WTC11 (cell line): ENCODE measurements at regions not wholly inside any gene's neighbourhood (a gene's known extent, or its start where the extent isn't known, plus 50 kb on each side); places are given as distances from the start of the nearest gene placed in this dataset.

Source experiments
- ATAC-seq: fragments of 200-7000 bp; cut with Tn5 transposase; 2 replicates; pipeline ENCODE4 v1.10.0; 2021; ENCODE audit warnings: mild to moderate bottlenecking, moderate library complexity
- CTCF ChIA-PET: fragments of 300-600 bp; sonication (Branson Sonifier 250); formaldehyde crosslinking; loops from one replicate; lab custom pipeline; 2021; ENCODE audit warnings: antibody characterized with exemption; lab: Charles Lee
- POLR2A ChIA-PET: fragments of 350-600 bp; sonication (Branson Sonifier 250); formaldehyde crosslinking; loops from one replicate; lab custom pipeline; 2021; ENCODE audit warnings: antibody characterized with exemption; lab: Charles Lee
- DNase-seq: peaks from one replicate; pipeline ENCODE4 v3.0.0; 2021; ENCODE audit warnings: low spot score
- H3K27ac Mint-ChIP-seq: 2 replicates; pipeline ENCODE4 v1.8.0; 2021; ENCODE audit warnings: mixed read lengths
- H3K27me3 Mint-ChIP-seq: 2 replicates; pipeline ENCODE4 v1.8.0; 2021; ENCODE audit warnings: low read depth, mild to moderate bottlenecking, moderate library complexity, mixed read lengths
- H3K36me3 Mint-ChIP-seq: 2 replicates; pipeline ENCODE4 v1.8.0; 2021; ENCODE audit warnings: mixed read lengths
- H3K4me1 Mint-ChIP-seq: 2 replicates; pipeline ENCODE4 v1.8.0; 2022; ENCODE audit warnings: mixed read lengths
- H3K4me3 Mint-ChIP-seq: 2 replicates; pipeline ENCODE4 v1.8.0; 2021; ENCODE audit warnings: mild to moderate bottlenecking, moderate library complexity, mixed read lengths
- H3K9me3 Mint-ChIP-seq: 2 replicates; pipeline ENCODE4 v1.8.0; 2021; ENCODE audit warnings: mixed read lengths
- CDX4 ChIP-seq: fragments of 250-450 bp; sonication (Bioruptor Pico); IDR thresholded peaks from 2 replicates; pipeline ENCODE4 v1.9.0; 2021; ENCODE audit warnings: moderate library complexity, mild to moderate bottlenecking, inconsistent platforms, borderline replicate concordance
- E2F1 ChIP-seq: sonication (generic); formaldehyde crosslinking; IDR thresholded peaks from 2 replicates; pipeline ENCODE4 v1.8.0; 2022; ENCODE audit warnings: mild to moderate bottlenecking, missing genetic modification reagents
- E2F5 ChIP-seq: sonication (generic); formaldehyde crosslinking; IDR thresholded peaks from 2 replicates; pipeline ENCODE4 v1.8.1; 2022; ENCODE audit warnings: mild to moderate bottlenecking, moderate library complexity, missing genetic modification reagents
- FOXP4 ChIP-seq: sonication (generic); formaldehyde crosslinking; IDR thresholded peaks from 2 replicates; pipeline ENCODE4 v1.8.0; 2022; ENCODE audit warnings: mild to moderate bottlenecking, missing genetic modification reagents
- HMGXB4 ChIP-seq: sonication (generic); formaldehyde crosslinking; IDR thresholded peaks from 2 replicates; pipeline ENCODE4 v1.8.1; 2023; ENCODE audit warnings: mild to moderate bottlenecking, moderate library complexity, missing genetic modification reagents
- JUN ChIP-seq: sonication (generic); formaldehyde crosslinking; IDR thresholded peaks from 2 replicates; pipeline ENCODE4 v1.8.0; 2023; ENCODE audit warnings: mild to moderate bottlenecking, missing genetic modification reagents
- MAX ChIP-seq: sonication (generic); formaldehyde crosslinking; IDR thresholded peaks from 2 replicates; pipeline ENCODE4 v1.8.0; 2022; ENCODE audit warnings: mild to moderate bottlenecking, missing genetic modification reagents
- MYBL2 ChIP-seq: sonication (generic); formaldehyde crosslinking; IDR thresholded peaks from 2 replicates; pipeline ENCODE4 v1.8.1; 2023; ENCODE audit warnings: mild to moderate bottlenecking, moderate library complexity, missing genetic modification reagents
- NFYB ChIP-seq: sonication (generic); formaldehyde crosslinking; conservative IDR thresholded peaks from 2 replicates; pipeline ENCODE4 v1.8.0; 2022; ENCODE audit warnings: low read depth, missing genetic modification reagents
- PRRX2 ChIP-seq: fragments of 250-450 bp; sonication (Bioruptor Pico); IDR thresholded peaks from 2 replicates; pipeline ENCODE4 v1.8.0; 2021; ENCODE audit warnings: mild to moderate bottlenecking
- TCF7 ChIP-seq: sonication (generic); formaldehyde crosslinking; IDR thresholded peaks from 2 replicates; pipeline ENCODE4 v1.8.0; 2022; ENCODE audit warnings: mild to moderate bottlenecking, low read depth, missing genetic modification reagents, moderate library complexity
- USF2 ChIP-seq: sonication (generic); formaldehyde crosslinking; IDR thresholded peaks from 2 replicates; pipeline ENCODE4 v1.8.1; 2023; ENCODE audit warnings: mild to moderate bottlenecking, missing genetic modification reagents, moderate library complexity
- ZNF219 ChIP-seq: sonication (generic); formaldehyde crosslinking; IDR thresholded peaks from 2 replicates; pipeline ENCODE4 v1.8.0; 2023; ENCODE audit warnings: missing genetic modification reagents, mild to moderate bottlenecking, borderline replicate concordance
- TF ChIP-seq, protein P1 (sequence below): fragments of 250-450 bp; sonication (Bioruptor Pico); IDR thresholded peaks from 2 replicates; pipeline ENCODE4 v1.9.0; 2021; ENCODE audit warnings: mild to moderate bottlenecking
- TF ChIP-seq, protein P2 (sequence below): sonication (generic); formaldehyde crosslinking; IDR thresholded peaks from 2 replicates; pipeline ENCODE4 v1.8.1; 2023; ENCODE audit warnings: mild to moderate bottlenecking, missing genetic modification reagents
- TF ChIP-seq, protein P3 (sequence below): fragments of 250-450 bp; sonication (Bioruptor Pico); conservative IDR thresholded peaks from 2 replicates; pipeline ENCODE4 v1.9.0; 2021; ENCODE audit warnings: mild to moderate bottlenecking

- ATAC-seq (no peak), DNase-seq (no peak)
- Mint-ChIP-seq H3K9me3 (no peaks in the 10 kb centered on the region), H3K27me3 (no peaks in the 10 kb centered on the region), H3K4me3 (no peak overlapping the region), H3K4me1 (peaks cover 15% of the 10 kb centered on the region), H3K36me3 (no peaks in the 10 kb centered on the region), H3K27ac (no peak overlapping the region)
- CTCF ChIA-PET: no interaction called here
- POLR2A ChIA-PET: no interaction called here
- TF ChIP-seq, protein P1, sequence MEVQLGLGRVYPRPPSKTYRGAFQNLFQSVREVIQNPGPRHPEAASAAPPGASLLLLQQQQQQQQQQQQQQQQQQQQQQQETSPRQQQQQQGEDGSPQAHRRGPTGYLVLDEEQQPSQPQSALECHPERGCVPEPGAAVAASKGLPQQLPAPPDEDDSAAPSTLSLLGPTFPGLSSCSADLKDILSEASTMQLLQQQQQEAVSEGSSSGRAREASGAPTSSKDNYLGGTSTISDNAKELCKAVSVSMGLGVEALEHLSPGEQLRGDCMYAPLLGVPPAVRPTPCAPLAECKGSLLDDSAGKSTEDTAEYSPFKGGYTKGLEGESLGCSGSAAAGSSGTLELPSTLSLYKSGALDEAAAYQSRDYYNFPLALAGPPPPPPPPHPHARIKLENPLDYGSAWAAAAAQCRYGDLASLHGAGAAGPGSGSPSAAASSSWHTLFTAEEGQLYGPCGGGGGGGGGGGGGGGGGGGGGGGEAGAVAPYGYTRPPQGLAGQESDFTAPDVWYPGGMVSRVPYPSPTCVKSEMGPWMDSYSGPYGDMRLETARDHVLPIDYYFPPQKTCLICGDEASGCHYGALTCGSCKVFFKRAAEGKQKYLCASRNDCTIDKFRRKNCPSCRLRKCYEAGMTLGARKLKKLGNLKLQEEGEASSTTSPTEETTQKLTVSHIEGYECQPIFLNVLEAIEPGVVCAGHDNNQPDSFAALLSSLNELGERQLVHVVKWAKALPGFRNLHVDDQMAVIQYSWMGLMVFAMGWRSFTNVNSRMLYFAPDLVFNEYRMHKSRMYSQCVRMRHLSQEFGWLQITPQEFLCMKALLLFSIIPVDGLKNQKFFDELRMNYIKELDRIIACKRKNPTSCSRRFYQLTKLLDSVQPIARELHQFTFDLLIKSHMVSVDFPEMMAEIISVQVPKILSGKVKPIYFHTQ: no peak
- TF ChIP-seq, protein P2, sequence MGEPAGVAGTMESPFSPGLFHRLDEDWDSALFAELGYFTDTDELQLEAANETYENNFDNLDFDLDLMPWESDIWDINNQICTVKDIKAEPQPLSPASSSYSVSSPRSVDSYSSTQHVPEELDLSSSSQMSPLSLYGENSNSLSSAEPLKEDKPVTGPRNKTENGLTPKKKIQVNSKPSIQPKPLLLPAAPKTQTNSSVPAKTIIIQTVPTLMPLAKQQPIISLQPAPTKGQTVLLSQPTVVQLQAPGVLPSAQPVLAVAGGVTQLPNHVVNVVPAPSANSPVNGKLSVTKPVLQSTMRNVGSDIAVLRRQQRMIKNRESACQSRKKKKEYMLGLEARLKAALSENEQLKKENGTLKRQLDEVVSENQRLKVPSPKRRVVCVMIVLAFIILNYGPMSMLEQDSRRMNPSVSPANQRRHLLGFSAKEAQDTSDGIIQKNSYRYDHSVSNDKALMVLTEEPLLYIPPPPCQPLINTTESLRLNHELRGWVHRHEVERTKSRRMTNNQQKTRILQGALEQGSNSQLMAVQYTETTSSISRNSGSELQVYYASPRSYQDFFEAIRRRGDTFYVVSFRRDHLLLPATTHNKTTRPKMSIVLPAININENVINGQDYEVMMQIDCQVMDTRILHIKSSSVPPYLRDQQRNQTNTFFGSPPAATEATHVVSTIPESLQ (CRISPR knock-in tag): no peak
- TF ChIP-seq CDX4 (CRISPR knock-in tag) (no peak), HMGXB4 (no peak), NFYB (no peak), E2F1 (CRISPR knock-in tag) (no peak), TCF7 (CRISPR knock-in tag) (no peak)
- TF ChIP-seq, all 79 proteins: peak for 0
These were observed 221.3 kb upstream of the ITGA4 start for GRCh38 chr2:181235683-181236459.

GRCh38 chr2:181239201-181239799 is 217.9 kb upstream of the ITGA4 start:
- POLR2A ChIA-PET: no interaction called here
- CTCF ChIA-PET: no interaction called here
- no peaks in the 10 kb centered on the region for H3K27me3 Mint-ChIP-seq
- H3K27ac Mint-ChIP-seq: no peak overlapping the region
- peaks cover 6% of the 10 kb centered on the region for H3K4me1 Mint-ChIP-seq
- DNase-seq (peak; percentile 36), ATAC-seq (peak; percentile 67)
- no peak overlapping the region for H3K4me3 Mint-ChIP-seq
- H3K36me3 Mint-ChIP-seq: no peaks in the 10 kb centered on the region
- H3K9me3 Mint-ChIP-seq: no peaks in the 10 kb centered on the region
- TF ChIP-seq USF2 (CRISPR knock-in tag) (no peak), JUN (no peak), CDX4 (CRISPR knock-in tag) (no peak), E2F5 (no peak), PRRX2 (CRISPR knock-in tag) (no peak), FOXP4 (CRISPR knock-in tag) (no peak), ZNF219 (CRISPR knock-in tag) (no peak), MAX (no peak), MYBL2 (no peak)
- TF ChIP-seq, protein P3, sequence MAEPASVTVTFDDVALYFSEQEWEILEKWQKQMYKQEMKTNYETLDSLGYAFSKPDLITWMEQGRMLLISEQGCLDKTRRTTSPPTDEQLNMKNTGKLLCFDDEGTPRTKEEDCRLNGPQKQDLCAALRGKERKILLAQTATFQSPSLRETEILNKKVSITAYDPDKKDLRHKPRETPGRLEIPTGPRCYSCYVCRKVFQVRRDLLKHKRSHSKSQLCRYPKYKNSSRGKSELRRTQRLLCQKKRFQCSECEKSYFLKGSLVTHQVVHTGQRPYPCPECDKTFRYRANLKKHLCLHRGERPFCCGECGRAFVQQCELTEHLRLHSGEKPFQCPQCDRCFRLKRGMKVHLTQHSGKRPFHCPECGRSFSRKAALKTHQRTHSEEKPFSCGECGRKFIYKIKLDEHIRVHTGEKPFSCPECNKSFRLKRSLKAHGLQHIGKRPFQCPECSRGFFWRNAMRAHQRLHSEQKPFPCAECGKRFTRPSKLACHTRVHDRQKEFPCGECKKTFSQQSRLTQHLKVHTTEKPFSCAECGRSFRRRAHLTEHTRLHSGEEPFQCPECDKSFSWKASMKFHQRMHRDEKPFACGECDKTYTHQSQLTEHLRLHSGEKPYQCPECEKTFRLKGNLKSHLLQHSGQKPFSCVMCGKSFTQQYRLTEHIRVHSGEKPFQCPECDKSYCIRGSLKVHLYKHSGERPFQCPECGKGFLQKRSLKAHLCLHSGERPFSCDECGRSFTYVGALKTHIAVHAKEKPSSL (CRISPR knock-in tag): no peak
